ENCODE measurements at regions not wholly inside any gene's neighbourhood (a gene's known extent, or its start where the extent isn't known, plus 50 kb on each side); places are given as distances from the start of the nearest gene placed in this dataset.

- DNase-seq (ENCODE audit: low read depth), result no peak
These were observed 263.2 kb downstream of the CNTN3 start for GRCh38 chr3:74351213-74351612.

GRCh38 chr3:74349015-74349414, 265.4 kb downstream of the CNTN3 start:
- no peak for DNase-seq (ENCODE audit: low read depth)

- no peak for DNase-seq (ENCODE audit: low read depth)
These were observed 266.7 kb downstream of the CNTN3 start for GRCh38 chr3:74347563-74348268.

GRCh38 chr3:74346896-74347295, 267.6 kb downstream of the CNTN3 start:
- no peak for DNase-seq (ENCODE audit: low read depth)

GRCh38 chr3:74345701-74346100, 268.8 kb downstream of the CNTN3 start:
- no peak for DNase-seq (ENCODE audit: low read depth)

- DNase-seq (ENCODE audit: low read depth), result no peak
These were observed 269.5 kb downstream of the CNTN3 start for GRCh38 chr3:74344865-74345440.

- no peak for DNase-seq (ENCODE audit: low read depth)
These were observed 271.1 kb downstream of the CNTN3 start for GRCh38 chr3:74343391-74343790.

GRCh38 chr3:74338998-74339397, 275.5 kb downstream of the CNTN3 start:
- no peak for DNase-seq (ENCODE audit: low read depth)

- no peak for DNase-seq (ENCODE audit: low read depth)
These were observed 282.3 kb downstream of the CNTN3 start for GRCh38 chr3:74332165-74332564.

- DNase-seq (ENCODE audit: low read depth), result no peak
These were observed 282.7 kb downstream of the CNTN3 start for GRCh38 chr3:74331711-74332110.

GRCh38 chr3:74329096-74329495, 285.4 kb downstream of the CNTN3 start:
- no peak for DNase-seq (ENCODE audit: low read depth)

- DNase-seq (ENCODE audit: low read depth), result no peak
These were observed 286.0 kb downstream of the CNTN3 start for GRCh38 chr3:74328435-74328834.

- DNase-seq (ENCODE audit: low read depth), result no peak
These were observed 299.2 kb downstream of the CNTN3 start for GRCh38 chr3:74315291-74315690.

- no peak for DNase-seq (ENCODE audit: low read depth)
These were observed 299.8 kb downstream of the CNTN3 start for GRCh38 chr3:74314696-74315095.

- no peak for DNase-seq (ENCODE audit: low read depth)
These were observed 304.7 kb downstream of the CNTN3 start for GRCh38 chr3:74309716-74310115.

GRCh38 chr3:74304424-74304823, 310.0 kb downstream of the CNTN3 start:
- DNase-seq (ENCODE audit: low read depth), result no peak

GRCh38 chr3:74303711-74304110, 310.7 kb downstream of the CNTN3 start:
- DNase-seq (ENCODE audit: low read depth), result no peak

- no peak for DNase-seq (ENCODE audit: low read depth)
These were observed 311.5 kb downstream of the CNTN3 start for GRCh38 chr3:74302969-74303368.

GRCh38 chr3:74302281-74302680, 312.2 kb downstream of the CNTN3 start:
- DNase-seq (ENCODE audit: low read depth), result no peak

- DNase-seq (ENCODE audit: low read depth), result no peak
These were observed 313.4 kb downstream of the CNTN3 start for GRCh38 chr3:74301056-74301455.

- DNase-seq (ENCODE audit: low read depth), result no peak
These were observed 319.0 kb downstream of the CNTN3 start for GRCh38 chr3:74295479-74295878.

- DNase-seq (ENCODE audit: low read depth), result no peak
These were observed 325.7 kb downstream of the CNTN3 start for GRCh38 chr3:74288761-74289160.

- no peak for DNase-seq (ENCODE audit: low read depth)
These were observed 326.9 kb downstream of the CNTN3 start for GRCh38 chr3:74287557-74287956.
